ENCODE measurements at regions not wholly inside any gene's neighbourhood (a gene's known extent, or its start where the extent isn't known, plus 50 kb on each side); places are given as distances from the start of the nearest gene placed in this dataset.

DNA sequence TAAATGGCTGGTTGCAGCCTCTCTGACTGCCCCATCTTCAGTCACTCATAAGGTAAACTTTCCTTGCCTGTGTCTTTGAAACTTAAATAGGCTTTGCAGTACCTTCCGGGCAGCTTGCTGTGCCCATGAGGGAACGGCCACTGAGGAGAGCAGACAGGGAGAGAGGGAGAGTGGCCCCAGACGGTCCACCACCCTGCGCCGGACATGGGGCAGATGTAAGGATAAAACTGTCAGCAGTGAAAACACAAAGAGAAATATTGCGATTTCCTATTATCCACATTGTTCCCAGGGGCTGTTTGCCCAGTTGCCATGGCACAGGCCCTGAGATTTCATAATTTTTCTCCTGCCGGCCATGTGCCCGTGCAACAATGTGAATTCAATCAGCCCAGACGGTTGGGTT lies 265.9 kb upstream of the SALL3 start:
- peak in 2 of 10 donors; percentile 27 to 49 for DNase-seq
- intact Hi-C loops (cut with DNase I): no loop called here

DNA sequence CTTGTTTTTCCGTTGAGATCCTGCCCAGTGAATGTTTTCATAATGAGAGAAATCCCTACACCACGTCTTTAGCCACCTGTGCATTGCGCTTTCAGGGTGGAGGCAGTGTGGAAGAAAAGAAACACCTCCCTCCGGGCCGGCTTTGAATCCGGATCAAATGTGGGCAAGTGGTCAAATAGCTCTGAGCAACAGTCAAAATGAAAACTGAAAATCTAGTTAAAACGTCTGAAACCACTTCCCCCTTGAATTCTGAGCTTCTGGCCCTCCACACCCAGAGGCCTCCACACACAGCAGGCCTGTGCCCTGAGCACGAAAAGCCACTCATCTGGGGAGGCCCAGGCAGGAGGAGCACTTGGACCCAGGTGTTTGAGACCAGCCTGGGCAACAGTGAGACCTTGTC lies 263.6 kb upstream of the SALL3 start:
- DNase-seq: peak in 2 of 10 donors; percentile 59 to 60
- intact Hi-C loops (cut with DNase I): no loop called here

DNA sequence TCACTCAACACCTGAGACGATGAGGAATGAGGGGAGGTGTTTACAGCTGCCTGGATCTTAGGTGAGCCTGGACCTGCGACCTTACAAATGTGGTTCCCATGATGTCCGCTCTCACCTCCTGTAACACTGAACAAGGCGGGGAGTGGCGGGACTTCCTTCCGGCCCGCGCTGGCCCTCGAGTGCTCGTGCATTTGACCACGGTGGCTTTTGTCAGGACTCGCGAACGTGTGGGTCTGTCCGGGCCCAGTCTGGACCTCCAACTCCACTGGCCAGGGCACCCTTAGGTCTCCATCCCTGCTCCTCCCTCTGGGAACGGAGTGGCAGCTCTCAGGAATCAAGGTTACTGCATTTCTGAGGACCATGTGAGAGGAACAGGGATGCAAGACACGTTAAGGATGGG lies 263.0 kb upstream of the SALL3 start:
- peak in 2 of 10 donors; percentile 55 to 75 for DNase-seq
- intact Hi-C loops (cut with DNase I): no loop called here

DNA sequence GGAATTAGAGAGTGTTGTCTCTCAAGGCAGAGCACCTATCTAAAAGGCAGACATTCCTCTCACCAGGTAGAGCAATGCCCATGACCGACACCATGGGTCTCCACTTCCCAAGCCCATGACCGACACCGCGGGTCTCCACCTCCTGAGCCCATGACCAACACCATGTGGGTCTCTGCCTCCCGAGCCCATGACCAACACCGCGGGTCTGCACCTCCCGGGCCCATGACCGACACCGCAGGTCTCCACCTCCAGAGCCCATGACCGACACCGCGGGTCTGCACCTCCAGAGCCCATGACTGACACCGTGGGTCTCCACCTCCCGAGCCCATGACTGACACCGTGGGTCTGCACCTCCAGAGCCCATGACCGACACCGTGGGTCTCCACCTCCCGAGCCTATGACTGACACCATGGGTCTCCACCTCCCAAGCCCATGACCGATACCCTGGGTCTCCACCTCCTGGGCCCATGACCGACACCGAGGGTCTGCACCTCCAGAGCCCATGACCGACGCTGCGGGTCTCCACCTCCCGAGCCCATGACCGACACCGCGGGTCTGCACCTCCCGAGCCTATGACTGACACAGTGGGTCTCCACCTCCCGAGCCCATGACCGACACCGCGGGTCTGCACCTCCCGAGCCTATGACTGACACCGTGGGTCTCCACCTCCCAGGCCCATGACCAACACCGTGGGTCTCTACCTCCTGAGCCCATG lies 262.4 kb upstream of the SALL3 start:
- peak in 2 of 10 donors; percentile 58 to 70 for DNase-seq
- intact Hi-C loops (cut with DNase I): no loop called here

DNA sequence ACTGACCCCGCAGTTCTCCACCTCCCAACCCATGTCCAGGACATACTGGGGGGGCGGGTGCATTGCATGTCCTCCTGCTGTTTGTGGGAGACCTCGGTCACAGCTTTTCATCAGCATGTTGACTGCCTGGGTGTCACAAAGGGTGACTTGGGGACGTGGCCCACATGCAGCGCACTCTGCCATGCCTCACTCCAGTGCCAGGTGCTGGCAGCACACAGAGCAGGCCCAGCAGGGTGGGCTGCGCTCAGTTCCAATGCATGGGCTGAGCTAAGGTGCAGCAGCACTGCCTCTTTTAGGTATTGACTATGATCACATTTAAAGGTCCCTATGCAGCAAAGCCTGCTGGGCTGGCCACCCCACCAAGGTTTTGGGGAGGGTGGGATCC lies 261.9 kb upstream of the SALL3 start:
- no peak for DNase-seq
- intact Hi-C loops (cut with DNase I): no loop called here

DNA sequence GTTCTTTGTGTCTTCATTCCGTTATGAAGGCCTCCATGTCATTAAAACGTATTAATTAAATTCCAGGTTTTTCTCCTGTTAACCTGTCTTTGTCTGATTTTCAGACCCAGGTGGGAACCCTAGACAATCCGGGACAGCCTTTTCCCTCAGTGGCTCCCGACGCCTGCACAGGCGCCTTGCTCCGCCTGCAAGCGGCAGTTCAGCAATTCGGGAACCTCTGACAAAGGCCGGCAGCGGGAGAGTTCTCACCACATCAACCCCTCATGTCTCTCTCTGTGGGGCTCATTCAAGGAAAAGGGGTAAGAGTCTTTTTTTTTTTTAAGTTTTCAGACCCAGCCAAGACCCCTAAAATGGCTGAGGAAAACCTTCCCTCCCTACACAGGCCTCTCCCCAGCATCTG lies 259.8 kb upstream of the SALL3 start:
- intact Hi-C loops (cut with DNase I): no loop called here
- peak in 1 of 10 donors; percentile 50 for DNase-seq

DNA sequence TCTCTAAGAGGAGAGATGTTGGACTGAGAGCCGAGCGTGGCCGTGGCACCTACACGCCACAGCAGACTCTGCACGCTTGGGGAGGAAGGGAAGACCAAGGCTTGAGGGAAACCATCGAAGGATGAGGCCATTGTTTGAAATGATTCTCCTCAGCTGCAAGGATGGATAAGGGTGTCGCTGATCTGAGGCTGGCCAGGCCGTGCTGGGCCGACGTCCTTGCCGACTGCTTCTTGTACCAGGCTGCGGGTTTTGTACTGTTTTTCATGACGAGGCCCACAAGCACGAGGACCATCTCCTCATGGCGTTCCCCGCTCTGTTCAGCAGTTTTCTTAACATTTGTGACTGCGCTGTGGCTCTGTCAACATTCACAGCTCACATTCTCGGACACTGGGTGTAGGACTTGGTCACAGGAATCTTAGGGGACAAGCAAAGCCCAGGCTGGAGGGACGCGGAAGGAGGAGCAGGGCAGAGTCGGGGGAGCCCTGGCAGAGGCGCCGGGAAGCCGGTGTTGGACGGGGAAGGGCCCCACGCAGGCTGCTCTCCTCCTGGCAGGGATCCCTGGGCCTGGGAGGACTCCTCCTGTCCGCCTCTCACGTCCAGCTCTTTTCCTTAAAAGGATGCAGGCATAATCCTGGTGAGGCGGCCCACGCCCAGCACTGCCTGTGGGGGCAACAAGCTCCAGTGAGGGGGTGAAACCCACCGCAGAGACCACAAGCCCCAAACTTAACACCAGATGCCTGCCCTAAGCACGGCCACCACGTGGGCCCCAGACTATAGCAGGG lies 259.0 kb upstream of the SALL3 start:
- intact Hi-C loops (cut with DNase I): no loop called here
- DNase-seq: peak in 2 of 10 donors; percentile 76 to 79

DNA sequence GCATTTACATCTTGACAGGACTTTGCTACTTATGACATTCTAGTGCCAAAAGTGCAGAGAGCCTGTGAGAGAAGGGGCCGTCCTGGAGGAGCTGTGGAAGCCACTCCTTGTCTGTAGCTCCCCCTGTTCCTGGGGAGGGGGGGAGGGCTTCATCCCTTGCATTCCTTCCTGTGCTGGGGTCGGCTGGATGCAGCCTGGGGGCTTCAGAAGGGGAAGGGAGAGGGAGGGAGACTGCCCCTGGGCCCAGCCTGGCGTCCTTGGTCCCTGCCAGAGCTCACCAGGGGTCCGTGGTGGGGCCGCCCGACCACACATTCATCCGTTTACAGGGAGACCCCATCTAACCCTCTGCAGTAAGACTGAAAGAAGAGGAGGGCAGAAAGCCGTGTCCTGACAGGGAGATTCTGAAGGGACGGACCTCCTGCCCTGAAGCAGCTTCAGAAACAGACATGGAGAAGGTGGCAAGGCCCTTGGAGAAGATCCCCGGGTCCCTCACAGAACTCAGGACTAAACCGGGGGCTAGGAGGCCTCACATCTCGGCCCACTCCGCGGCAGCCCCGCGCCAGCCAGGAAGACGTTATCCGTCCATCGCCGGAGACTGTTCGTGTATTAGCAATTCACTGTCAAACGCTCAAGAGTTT lies 258.3 kb upstream of the SALL3 start:
- intact Hi-C loops (cut with DNase I): no loop called here
- peak in 2 of 10 donors; percentile 69 to 74 for DNase-seq

DNA sequence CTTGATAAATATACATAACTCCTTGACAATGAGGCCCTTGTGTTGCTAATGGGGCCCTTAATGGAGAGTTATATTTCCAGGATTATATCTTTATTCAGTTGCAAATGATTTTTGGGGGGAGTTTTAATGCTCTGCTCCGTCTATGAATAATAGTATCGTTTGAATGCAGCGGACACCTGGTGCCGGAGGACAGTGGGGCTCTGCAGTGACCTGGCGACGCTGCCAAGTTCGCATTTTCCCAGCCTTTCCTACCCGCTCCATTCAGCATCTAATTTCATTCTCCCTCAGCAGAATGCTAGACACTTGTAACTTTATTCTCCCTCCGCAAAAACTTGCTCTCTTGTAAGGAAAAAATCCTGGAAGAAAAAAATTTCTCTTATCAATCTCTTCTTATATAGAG lies 257.6 kb upstream of the SALL3 start:
- peak in 2 of 10 donors; percentile 11 to 62 for DNase-seq
- intact Hi-C loops (cut with DNase I): no loop called here

DNA sequence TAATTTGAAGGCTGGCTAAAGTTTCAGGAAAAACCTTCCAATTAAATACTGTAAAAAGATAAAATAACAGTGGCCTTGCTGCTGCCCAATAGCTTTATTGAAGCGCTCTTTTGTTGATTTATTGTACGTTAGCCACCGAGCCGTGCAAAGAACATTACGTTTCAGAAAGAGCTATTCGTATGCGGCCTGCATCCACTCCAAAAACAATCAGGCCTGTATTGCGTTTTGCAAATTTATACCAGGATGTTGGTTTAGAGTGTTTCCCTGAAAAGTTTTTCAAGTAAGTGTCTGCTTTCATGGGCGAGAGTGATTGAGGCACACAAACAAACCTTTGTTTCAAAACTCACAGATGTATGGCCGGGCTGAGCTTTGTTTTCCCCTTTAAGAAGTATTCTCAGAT lies 257.2 kb upstream of the SALL3 start:
- intact Hi-C loops (cut with DNase I): no loop called here
- peak in 2 of 10 donors; percentile 14 to 33 for DNase-seq

DNA sequence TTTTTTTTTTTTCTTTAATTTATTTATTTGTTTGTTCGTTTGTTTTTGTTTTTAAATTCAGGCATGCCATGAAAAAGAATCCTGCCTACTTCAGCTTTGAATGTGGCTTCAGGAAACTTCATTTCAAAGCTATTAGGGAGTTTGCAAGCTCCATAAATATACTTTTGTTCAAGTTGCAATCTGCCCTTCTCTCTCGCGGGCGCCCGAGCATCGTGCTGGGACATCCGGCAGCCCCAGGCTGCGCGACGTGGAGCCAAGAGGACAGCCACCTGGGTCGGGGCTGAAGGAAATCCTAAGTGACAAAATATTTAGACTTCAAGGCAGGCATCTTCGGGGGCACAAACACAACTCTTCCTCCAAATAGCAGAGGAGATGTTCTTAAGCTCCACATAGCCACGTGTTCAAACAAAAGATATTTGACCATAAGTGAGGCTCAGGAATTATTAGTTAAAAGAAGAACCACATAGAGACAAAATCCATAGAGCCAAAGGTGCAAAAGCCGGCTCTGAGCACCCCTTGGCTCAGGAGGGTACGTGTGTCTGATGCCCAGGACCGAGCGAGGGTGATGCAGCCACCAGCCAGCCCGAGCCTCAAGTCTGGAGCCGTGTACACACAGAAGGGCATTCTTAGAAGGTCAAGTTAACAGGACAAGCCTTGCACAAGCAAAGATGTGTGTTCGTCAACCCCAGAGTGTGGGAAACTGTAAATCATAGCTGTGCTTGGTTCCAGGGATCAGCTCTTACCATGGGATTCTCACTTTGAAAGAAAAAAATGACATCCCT lies 256.5 kb upstream of the SALL3 start:
- intact Hi-C loops (cut with DNase I): no loop called here
- peak in 2 of 10 donors; percentile 9 to 52 for DNase-seq

DNA sequence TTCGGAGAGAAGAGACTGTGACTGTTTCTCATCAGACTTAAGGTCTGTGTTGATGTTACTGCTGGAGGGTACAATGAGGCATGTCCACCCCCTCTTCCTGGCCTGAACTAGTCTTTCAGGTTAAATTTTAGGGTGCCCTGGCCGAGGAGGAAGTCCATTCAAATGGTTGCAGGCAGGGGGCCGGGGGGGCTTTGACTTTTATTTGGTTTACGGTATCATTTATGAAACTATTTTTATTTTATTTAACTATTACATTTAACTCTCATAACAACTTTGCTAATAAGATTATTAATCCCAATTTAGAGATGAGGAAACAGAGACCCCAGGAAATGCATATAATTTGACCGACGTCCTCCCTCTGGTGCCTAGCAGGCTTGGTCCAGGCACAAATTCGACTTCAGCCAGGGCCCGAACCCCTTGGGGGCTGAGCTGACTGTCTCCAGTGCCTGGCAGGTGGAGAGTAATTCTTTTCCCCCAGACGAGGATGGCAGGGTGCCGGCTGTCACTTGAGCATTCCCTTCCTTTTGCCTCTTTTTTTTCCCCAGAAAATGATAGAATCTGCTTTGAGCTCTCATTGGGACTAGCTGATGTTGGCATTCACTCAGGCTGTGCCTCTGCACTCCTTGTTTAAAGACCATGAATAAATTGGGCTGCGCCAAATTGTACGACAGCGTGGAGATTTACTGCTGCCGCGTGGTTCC lies 255.3 kb upstream of the SALL3 start:
- DNase-seq: peak in 2 of 10 donors; percentile 11 to 37
- intact Hi-C loops (cut with DNase I): no loop called here

DNA sequence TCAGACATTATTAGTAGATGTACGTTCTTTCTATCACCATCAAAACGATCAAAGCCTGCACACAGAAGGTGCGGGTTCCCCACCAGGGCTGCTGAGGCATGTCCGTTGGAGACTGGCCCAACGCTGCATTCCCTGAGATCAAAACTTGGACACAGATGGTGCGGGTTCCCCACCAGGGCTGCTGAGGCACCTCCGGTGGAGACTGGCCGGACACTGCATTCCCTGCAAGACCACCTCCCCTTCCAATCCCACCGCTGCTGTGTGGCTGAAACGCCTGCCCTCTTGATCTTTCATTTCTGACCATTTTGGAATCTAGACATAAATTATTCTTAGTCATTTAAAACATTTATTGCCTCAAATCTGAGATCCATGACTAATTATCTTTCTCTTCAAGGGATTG lies 254.2 kb upstream of the SALL3 start:
- intact Hi-C loops (cut with DNase I): no loop called here
- DNase-seq: peak in 1 of 10 donors; percentile 79

DNA sequence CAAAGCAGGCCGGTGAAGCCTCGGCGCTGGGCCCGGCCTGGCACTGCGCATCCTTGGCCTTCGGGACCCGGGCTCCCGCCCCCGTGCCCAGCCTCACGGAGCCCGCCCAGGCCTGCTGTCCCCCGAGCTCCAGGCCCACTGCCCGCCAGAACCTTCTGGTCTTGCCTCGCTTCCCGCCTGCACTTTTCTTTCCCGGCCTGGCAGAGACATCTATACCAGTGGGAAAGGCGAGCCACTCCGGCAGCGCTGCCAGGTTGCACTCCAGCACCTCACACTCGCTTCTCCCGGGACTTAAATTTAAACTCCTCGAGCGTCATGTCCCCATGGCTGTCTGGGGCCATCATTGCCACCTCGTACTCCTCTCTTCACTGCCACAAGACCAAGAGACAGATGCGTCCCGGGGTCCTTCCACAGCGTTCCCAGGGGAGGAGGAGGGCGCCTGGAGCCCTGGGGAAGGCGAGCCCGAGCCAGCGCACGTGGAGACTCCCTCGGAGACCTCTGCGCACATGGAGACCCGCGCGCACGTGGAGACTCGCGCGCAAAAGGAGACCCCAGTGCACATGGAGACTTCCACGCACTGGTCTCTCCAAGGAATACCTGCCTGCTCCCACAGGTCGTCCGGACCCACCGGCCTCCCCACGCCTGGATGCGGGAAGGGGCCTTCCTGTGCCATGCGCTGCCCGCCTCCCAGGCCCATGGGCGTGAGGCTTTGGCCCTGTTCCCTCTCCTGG lies 253.1 kb upstream of the SALL3 start:
- intact Hi-C loops (cut with DNase I): no loop called here
- DNase-seq: peak in 1 of 10 donors; percentile 86

DNA sequence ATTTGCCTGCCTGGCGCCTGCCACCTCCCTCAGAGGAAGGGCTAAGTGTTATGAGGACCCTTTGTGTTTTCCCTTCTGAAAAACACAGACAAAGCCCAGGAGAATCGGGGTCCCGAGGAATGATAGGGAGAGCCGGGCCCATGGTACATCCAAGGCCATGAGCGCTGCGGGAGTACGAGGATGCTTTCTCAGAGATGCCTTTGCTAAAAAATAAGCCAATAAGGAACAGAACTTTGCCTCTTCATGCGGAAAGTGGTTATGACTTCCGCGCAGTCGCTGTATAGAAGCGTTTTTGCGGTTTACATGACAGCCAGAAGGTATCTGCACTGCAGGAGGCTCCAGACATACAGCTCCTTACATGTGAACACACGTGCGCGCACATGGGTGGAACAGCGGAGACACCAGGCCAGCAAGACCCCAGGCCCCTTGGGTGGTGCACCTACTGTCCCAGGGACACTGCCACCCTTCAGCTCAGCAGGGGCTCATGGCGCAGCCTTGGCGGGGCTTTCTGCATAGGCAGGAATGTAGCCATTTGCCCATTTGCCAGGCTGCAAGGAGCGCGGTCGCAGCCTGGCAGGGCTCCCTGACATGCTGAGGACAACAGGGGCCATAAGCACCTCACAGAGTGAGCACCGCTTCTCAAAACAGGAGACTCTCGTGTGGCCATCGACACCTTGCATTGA lies 252.4 kb upstream of the SALL3 start:
- intact Hi-C loops (cut with DNase I): no loop called here
- DNase-seq: peak in 1 of 10 donors; percentile 82

DNA sequence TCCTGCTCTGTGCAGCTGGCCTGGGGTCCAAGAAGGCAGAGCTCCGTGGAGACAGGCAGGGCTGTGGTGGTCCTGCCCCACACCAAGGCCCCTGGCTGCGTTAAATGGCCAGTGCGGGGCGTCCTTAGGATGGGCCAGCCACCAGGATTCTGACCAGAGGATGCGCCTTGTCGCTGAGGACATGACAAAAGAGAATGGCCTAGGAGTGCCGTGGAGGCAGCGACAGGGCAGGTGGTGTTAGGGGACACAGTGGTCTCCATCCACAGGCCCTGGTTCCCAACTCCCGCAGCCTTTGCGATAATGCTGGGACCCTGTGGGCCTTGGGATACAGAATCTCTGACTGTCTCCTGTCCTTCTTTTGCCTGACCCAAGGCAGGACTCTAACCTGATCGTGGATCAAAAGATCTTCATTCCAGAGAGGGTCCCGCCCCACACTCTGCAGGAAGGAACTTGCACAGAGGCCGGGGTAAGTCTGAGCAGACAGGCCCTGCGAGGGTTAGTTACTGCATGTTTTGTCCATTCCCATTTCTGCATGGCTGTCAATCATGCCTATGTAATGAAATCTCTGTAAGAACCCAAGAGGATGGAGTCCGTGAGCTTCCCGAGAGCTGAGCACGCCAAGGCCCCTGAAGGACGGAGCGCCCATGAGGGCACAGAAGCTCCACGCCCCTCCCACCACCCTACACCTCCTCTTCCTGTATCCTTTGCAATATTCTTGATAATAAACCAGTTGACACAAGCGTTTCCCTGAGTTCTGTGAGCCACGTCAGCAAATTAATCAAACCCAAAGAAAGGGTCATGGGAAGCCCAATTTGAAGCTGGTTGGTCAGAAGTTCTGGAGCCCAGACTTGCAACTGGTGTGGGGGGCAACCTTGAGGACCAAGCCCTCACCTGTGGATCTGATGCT lies 251.5 kb upstream of the SALL3 start:
- intact Hi-C loops (cut with DNase I): no loop called here
- peak in 1 of 10 donors; percentile 57 for DNase-seq

DNA sequence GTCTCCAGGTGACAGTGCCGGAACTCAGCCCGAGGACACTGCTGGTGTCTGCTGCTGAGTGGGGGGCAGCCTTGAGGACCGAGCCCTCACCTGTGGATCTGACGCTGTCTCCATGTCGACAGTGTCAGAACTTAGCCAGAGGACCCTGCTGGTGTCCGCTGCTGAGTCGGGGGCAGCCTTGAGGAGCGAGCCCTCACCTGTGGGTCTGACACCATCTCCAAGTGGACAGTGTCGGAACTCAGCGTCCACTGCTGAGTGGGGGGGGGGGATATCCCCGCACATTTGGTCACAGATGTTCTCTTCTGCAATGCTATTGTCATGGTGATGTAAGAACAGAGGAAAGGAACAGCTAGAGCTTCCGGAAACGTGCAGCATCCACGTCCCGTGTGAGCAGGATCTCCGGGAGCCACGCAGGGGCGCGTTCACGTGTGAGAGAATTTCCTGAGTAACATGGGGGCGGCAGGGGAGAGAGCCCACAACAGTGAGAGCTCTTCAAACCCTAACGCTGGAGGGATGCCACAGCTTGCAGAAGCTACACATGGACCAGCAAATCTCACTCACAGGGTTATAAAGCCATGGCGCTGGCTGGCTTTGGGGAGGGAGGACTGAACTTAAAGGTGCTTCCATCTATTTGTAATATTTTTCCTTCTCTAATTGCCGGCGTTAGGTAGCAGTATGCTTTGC lies 250.7 kb upstream of the SALL3 start:
- intact Hi-C loops (cut with DNase I): no loop called here
- peak in 2 of 10 donors; percentile 4 to 77 for DNase-seq

Measured in posterior cingulate gyrus (tissue), 11 donors.